Umbilical cord (tissue), 1 donor: ENCODE measurements at regions not wholly inside any gene's neighbourhood (a gene's known extent, or its start where the extent isn't known, plus 50 kb on each side); places are given as distances from the start of the nearest gene placed in this dataset.
A peak's percentile ranks its signal among the peaks of the same experiment; 100 is the strongest.

Experiments
- DNase-seq: peaks from one replicate; pipeline ENCODE4 v3.0.0-alpha.2; 2015; ENCODE audit warnings: low spot score

DNA sequence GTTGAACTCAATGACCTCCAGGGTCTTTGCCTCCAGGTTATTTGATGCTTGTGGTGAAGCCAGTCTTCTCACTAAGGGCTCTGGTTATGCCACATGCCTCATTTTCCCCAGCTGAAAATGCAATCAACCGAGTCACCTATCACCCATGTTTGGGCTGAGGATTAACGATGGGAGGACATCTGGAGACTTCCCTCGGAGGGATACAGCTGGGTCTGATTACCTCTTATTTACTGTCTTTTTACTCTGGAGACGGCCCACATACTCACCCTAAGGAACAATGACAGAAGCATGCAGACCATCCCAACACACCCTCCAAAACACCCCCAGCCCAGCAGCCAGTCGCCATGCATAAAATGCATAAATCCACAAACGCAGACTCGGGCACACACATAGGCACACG is 187.4 kb downstream of the OPA1 start:
- DNase-seq, result no peak

DNA sequence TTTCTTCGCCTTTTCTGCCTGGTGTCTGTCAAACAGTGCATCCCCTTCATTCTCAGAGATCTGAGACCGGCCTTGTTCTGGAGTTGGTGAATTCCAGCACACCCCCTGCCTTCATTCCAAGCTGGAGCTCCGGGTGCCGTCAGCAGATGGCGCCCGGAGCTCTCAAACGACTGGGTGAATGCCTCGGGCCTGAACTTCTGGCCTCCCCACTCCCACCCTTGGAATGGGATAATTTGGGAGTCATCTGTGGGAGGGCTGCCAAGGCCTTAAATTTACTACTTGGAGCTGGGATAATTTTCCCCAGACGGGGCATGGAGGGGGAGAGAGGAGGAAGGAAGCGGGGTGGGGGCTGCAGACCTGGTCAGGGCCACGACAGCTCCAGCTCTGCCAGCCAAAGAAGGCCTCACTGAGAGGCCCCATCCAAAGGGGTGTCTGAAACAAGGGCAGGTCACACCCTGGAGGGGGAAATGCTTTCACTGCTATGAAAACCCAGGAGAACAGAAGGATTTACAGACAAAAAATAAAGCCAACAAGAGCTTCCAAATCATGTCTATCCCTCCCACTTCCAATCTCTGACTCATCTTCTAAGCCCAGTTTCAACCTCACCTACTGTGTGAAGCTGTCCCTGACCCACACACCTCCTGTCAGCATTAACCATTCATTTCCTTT is 187.9 kb downstream of the OPA1 start:
- DNase-seq, result peak; percentile 94

DNA sequence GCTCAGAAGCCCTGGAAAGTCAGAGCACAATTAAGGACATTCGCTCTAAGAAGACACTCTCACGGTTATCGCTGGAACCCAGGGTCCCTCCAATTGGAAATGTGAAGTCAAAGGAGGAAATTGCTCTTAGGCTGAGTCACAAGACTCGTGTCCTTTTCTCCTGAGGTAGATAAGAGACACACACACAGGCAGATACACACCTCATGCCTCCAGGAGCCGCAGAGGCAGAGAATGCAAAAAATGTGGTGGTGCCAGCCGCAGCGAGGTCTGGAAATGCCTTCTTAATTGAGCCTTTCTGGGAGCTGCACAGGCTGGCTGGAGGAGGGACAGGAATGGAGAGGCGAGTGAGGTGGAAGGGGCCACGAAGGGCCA is 189.3 kb downstream of the OPA1 start:
- peak; percentile 59 for DNase-seq

DNA sequence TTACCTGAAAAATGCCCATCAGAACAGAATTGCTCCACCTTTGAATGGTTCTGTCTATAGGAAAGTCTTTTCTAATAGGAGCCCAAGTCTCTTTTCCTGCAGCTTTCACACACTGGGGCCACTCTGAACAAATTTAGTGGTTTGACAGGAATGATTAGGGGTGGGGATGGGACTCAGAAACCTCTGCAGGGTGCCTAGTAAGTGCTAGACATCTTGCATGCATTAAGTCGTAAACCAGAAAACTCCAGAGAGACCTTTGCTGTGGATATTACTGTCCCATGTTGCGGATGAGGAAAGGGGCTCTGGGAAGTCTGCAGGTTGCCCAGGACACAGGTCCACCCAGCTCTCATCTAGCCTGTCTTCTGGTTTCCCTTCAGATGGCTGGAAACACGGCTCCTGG is 189.7 kb downstream of the OPA1 start:
- no peak for DNase-seq

DNA sequence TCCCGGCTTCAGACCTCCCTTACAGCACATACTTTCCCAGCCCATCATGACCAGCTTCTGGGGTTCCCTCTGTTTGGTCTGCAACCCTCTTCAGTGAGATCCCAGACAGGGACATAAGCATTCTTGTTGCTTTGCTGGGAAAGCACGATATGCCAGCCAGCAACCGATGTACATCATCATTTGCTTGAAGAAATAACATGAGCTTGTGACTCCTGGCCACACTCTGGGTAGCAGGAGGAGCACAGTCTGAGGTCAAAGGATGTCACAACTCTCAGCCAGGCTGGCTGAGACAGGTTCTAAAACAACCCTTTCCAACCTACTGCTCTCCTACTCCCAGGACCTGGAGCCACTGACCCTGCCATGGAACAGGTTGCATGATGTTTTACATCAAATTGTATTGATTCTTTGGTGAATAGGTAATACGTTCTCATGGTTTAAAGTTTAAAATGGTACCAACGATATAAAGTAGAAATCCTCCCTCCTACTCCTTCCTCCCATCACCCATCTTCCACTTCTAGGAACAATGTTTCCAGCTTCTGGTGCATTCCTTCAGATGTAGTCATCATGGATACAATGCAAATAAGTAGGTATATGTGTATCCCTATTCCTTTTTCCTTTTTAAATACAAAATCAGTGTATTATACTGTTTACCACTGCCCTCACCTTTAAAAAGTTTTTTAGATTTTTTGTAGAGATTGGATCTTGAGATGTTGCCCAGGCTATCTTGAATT is 190.3 kb downstream of the OPA1 start:
- DNase-seq, result no peak

DNA sequence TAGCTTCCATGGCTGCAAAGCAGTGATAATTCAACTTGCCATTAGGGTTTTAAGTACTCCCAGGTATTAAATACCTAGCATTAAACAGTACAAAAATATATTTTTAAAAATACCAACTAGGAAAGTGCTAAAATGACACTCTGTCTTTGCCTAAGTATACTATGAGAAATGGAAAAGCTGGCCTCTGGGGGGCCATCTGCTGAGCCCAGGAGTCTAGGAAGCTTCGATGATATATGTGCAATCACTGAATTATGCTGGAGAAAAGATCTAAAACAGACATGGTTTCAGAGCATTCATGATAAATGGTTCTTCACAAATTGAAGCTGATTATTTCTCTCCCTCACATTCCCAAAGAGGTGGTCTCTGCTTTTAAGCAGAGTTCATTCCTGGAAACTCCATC is 191.8 kb downstream of the OPA1 start:
- DNase-seq, result peak; percentile 45

DNA sequence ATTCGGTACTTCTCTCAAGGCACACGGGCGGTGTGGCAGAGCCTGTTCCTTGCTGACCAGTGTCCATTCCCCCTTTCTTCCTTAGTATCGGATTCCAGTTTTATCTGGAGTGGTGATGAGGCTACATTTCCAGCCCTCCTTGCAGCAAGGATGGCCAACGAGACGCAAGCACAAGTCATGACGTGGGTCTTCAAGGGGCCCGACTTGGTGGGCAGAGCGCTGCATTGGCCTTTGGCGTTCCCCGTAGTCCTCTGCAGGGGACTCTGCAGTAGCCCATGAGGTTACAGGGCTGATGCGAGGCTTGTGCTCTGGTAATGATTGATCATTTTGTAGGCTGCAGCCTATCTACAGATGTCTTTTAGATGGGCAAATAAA is 194.5 kb downstream of the OPA1 start:
- no peak for DNase-seq

DNA sequence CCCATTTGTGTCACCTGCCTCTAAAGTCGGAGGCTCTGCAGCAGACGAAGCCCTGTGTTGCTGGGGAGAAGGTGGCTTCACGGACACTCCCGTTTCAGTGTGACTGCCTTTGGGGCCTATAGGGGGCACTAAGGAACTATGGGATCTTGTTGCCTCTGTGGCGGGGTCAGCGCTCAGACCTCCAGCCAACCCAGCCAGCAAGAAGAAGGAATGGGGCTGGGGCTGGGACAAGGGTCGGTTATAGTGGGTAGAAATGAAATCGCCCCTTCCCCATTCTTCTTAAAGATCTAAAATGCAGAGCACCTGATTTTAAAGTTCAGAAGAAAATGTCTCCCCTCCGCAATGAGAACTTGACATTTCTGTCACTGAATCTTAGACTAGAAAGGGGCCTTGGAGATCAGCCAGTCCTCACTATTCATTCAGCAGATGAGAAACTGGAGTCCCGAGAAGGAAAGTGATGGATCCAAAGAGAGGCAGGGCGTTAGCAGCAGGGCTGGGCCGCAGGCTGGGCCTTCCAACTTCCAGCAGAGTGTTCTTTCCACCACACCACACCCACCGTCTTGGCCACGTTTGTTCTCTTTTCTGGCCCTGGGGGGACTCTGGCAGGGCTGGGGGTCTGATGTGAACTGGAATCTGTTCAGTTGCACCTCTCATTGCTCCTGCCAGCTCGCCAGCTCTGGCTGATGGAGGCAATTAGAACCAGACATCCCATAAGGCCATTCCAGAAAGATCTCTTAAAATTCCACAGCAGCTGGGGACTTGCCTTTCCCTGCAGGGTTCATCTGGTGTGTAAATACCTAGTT is 195.4 kb downstream of the OPA1 start:
- DNase-seq, result peak; percentile 77

DNA sequence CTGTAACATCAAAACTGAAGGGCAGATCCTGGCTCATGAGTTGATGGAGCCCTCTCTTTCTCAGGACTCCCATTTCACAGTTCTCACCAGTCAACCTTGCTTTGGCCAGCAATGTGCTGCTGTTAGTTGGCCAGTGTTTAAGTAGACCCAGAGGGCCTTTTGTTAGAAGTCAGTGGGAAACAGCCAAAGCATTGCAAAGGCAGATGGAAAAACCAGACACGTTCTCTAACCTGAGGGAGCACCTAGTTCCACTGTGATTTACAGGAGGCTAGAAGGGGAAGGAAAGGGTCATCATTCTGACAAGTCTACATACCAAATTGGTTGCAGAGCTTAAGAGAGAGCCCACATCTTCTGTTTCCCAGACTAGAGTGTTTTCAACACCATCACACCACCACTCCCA is 196.4 kb downstream of the OPA1 start:
- DNase-seq, result no peak

DNA sequence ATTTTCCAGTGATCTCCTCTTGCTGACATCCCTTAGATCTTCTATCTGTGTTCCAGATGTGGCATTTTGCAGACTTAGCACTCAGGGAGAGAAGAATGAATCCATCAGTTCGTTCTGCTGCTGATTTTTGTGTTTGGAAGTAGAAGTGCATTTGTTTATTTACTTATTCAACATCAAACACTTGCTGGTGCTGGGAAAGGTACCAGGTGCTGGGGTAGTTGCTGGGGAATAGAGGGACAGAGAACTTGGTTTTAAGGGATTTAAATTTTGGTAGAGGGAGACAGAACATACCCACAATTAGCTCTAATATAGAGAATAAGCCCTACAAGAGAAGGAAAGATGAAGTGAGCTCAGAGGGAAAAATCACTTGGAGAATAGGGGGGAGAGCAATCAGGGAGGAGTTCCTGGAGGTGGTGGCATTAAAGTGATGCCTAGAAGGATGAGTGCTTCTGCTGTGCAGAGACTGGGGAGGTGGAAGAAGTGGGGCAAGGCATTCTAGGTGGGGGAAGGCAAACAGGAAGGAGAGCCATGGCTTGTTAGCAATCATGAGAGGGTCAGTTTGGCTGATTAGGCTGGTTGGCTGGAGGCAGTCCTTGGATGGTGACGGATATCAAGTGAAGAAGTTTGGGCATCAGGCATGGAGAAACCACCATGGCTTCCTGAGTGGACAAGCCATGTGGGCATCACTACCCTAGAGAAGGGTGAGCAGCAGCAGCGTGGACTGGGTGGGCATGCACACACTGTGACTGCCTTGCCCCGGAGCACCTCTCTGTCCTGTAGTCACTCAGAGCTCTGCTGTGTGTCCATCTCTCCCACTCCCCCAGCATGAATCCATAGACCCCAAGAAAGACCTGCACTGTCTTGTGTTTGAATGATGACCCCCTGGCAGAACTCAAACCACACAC is 197.3 kb downstream of the OPA1 start:
- no peak for DNase-seq

DNA sequence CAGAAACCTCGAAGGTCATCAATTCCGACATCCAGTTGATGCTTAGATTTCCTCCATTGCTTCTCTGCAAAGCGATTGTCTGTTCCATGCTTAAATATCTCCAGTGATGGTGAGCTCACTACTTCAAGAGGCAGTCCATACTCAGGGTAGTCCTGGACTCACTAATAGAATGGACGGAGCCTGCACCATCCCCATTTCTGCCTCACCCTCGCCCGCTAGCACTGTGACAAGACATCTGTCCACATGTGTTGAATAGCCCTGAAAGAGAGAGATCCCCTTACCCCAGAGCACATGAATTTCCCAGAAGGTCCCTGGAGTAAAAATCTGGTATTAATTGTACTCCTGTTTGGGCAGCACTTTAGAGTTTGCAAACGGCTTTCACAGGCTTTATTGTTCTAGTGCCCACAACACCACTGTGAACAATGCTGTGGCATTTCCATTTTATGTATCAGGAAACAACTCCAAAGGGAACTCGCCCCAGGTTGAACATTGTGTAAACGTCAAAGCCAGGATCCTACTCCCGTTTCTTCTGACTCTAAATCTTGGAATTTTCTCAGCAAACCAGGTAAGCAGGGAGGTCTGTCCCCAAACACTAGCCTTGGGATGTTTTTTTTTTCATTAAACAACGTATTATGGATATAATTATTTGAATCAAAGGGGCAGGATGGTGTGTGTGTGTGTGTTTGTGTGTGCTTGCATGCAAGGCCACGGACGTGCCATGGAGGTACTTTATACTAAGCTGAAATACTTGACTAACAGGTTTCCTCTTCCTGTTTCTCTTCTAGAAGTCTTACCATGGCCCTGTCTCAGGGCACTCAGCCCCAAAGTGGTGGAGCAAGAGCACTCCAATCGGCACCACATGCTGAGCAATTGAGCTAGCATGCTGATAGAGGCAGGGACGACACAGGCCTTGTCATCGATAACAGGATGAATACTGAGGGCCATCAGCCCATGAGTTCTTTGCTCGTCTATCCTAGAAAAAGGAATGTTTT is 198.3 kb downstream of the OPA1 start:
- peak; percentile 64 for DNase-seq

DNA sequence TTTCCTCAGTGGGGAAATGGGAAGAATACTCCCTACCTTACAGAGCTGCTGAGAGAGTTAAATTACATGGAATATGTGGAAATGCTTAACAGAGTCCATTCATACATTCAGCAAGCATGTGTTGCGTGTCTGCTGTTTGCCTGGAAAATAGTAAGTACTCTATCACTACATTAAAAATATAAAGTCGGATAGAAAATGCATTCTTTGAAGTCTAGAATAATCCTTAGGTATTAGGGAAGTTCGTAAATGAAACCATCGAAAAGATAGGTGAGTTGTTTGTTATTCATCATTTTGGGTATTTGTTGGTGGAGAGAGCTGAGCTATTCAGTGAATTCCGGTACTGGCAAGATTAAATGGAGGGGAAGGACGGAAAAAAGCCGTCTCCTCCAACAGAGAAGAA is 200.1 kb downstream of the OPA1 start:
- DNase-seq, result peak; percentile 50

DNA sequence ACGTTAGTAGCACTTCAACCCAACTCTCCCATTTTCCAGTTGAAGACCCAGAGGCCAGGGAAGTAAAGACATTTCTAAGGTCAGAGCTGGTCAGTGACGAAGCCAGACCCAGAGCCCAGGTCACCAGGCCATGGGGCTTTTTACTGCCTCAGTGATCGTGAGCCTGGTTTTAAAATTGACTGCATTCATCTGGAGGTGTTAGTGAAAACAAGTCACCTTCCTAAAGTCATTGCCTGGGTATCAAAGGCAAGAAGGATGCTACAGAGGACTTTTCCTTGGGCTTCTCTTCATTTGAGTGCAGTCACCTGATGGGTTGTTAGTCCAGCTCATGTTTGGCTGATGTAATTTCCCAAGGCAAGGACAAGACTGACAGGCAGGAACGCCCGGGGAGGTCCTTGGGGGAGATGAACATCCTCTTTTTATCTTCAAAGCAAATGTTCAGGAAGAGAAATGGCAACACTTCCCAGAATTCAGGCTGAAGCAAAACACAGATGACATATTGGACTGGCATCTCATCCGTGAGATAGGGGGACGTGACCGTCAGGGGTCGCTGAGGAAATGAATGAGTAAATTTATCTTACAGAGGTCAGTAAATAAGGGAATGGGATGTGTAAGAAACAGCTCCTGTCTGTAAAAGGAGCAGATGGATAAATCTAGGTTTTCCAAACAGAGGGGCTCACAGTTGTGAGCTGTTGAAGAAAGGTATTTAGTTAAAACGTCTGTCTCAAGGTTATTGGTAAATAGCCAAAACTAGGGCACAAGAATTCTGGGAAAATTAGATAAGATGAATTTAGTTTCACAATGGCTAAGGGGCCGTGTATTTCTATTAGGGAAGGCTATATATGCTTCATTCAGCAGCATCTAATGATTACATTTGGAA is 201.2 kb downstream of the OPA1 start:
- peak; percentile 63 for DNase-seq

DNA sequence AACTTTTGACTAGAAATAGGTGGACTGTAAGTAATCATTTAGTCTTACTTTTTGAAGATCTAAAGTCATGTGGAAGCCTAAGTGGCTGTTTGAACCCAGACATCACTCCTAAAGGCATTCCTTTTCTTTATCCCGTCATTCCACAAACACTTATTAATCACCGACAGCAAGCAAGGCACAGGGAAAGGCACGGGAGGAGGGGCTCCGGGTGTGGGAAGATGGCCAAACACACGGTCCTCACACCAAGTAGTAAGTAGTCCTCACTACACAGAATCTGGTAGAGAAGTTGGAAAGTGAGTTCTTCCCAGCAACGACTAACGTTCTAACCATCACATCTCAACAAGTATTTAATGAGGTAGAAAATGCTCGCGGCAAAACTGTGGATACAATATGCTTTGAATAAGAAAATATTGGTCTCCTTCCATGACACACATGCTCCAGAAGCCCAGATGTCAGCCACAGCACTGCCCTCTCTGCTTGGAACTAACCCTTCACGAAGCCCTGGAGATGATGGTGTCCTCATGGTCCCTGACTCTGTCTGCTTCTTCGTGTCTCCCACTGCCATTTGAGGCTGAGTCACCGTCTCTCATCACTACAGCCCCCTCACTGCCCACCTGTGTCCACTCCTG is 202.2 kb downstream of the OPA1 start:
- DNase-seq, result no peak

DNA sequence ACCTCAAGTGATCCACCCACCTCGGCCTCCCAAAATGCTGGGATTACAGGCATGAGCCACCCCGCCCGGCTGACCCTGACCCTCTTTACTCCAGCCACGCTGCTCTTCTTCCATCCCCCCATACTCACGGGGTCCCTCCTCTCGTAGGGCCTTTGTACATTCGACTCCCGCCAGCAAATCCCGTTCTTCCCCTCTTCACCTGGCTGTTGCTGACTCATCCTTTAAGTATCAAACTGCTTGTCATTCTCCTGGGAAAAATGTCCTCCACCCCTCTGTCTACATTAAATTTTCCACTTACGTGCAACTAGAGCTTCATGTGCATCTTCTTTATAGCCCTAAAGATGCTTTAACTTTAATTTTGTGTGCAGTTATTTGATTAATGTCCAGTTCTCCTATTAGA is 203.1 kb downstream of the OPA1 start:
- DNase-seq, result no peak

DNA sequence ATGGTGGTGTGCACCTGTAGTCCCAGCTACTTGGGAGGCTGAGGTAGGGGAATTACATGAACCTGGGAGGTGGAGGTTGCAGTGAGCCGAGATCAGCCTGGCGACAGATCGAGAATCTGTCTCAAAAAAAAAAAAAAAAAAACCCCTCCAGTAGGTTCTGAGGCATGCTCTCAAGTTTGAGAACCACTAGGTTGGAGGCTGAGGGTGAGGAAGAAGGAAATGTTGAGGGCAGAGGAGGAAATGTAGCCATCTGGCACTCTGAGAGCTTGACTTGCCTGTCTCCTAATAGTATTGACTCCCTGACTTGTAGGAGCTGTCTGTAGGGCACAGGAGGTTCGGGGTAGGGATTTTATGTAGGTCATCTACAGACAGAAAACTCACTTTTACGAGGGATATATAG is 204.6 kb downstream of the OPA1 start:
- no peak for DNase-seq

DNA sequence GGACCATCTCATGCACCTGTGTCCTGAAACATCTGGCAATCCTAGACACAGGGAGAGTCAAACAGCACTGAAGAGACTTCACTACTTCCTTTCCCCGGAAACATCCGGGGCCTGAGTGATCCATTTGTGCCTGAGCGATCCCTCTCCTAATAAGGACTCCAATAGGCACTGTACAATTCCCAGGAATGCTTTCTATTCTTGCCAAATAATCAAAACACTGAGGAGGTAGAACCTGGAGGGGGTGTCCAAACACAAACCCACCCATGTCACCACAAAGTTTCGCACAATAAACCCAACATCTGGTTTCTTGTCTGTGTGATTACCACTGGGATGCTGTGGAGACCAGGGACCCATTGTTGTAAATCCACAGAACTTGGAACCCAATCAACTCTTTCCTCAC is 205.0 kb downstream of the OPA1 start:
- no peak for DNase-seq

DNA sequence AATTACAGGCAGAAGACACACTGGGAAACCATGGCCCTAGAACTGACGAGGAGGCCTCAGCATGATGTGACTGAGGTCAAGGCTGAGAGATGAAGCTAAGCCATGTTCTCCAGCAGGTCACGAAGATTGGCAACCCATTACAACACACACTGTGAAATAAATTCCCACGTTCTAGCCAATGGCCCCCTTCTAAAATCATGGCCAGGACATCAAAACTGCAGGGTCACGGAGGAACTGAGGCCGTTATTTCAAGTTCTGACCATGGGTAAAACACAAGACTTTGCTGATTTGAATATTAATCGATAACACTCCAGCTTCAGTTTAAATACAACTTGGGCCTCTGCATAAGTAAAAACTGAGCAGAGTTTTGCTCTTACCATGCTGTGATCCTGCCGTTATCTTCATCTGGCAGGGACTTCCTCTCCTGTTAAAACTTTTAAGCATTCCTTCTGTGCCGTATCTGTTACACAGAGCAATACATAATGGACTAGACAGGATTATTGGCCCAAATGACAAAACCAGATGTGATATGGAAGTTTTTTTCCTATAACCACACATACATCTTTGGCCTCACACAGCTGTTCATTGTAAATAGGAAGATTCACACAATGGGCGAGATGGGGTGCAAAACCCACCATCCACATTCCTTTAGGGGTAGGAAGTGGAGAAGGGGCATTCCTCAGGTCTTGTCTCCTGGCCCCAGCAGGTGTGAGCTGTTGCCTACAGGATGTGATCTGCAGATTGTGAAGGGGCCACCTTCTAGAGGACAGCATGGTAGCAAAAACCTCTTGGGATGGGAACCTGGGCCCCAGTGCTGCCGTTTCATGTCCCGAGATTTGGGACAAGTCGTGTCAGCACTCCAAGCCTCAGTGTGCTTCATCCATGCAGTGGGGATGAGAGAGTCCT is 207.4 kb downstream of the OPA1 start:
- DNase-seq, result peak; percentile 67
